CD4-positive, alpha-beta T cell (primary cell): ENCODE measurements at regions not wholly inside any gene's neighbourhood (a gene's known extent, or its start where the extent isn't known, plus 50 kb on each side); places are given as distances from the start of the nearest gene placed in this dataset.

Experiments
- ATAC-seq: fragments of 200-7000 bp; cut with Tn5 transposase; one replicate; pipeline ENCODE4 v1.10.0; 2022; ENCODE audit warnings: mild to moderate bottlenecking; ENCODE audit not compliant: poor library complexity
- CTCF ChIA-PET: fragments of 350-600 bp; sonication (Branson Sonifier 250); formaldehyde crosslinking; loops from one replicate; lab custom pipeline; 2021; ENCODE audit warnings: antibody characterized with exemption, inconsistent platforms; lab: Charles Lee
- POLR2A ChIA-PET: fragments of 350-600 bp; sonication (Branson Sonifier 250); formaldehyde crosslinking; loops from one replicate; lab custom pipeline; 2021; ENCODE audit warnings: antibody characterized with exemption, inconsistent platforms; lab: Charles Lee
- DNase-seq, 14 experiments: peaks; one replicate each; pipeline ENCODE4 v3.0.0-alpha.2; 2013 to 2020; ENCODE audit warnings: mixed read lengths in 2 of 14
- H3K27ac ChIP-seq, 2 donors: one replicate each; pipeline versions ENCODE4 v1.5.1 to v1.7.0; 2013; ENCODE audit warnings: low read length in 2 of 2, low read depth in 1 of 2, mild to moderate bottlenecking in 1 of 2
- H3K27me3 ChIP-seq, 2 experiments: 1 replicate in 1 of 2; 2 replicates in 1 of 2; pipeline versions ENCODE4 v1.6.1 to v1.7.0; 2013; ENCODE audit warnings: low read length in 2 of 2, control low read depth in 1 of 2, mild to moderate bottlenecking in 1 of 2, moderate library complexity in 1 of 2; ENCODE audit not compliant: insufficient read depth in 2 of 2, control insufficient read depth in 1 of 2
- H3K36me3 ChIP-seq: one replicate; pipeline ENCODE4 v1.6.1; 2013; ENCODE audit warnings: low read length, control low read depth; ENCODE audit not compliant: insufficient read depth
- H3K4me1 ChIP-seq: one replicate; pipeline ENCODE4 v1.6.1; 2013; ENCODE audit warnings: low read length, control low read depth; ENCODE audit not compliant: insufficient read depth
- H3K4me3 ChIP-seq: one replicate; pipeline ENCODE4 v1.5.1; 2013; ENCODE audit warnings: mild to moderate bottlenecking, low read length, moderate library complexity
- H3K9me3 ChIP-seq, 2 experiments: 1 replicate in 1 of 2; 2 replicates in 1 of 2; pipeline versions ENCODE4 v1.6.1 to v1.7.0; 2013; ENCODE audit warnings: low read length in 2 of 2, mild to moderate bottlenecking in 2 of 2, control low read depth in 1 of 2, moderate library complexity in 1 of 2; ENCODE audit not compliant: control insufficient read depth in 1 of 2, insufficient read depth in 1 of 2
- H3K27ac Mint-ChIP-seq: one replicate; pipeline ENCODE4 v1.8.0; 2020; ENCODE audit warnings: mixed read lengths
- H3K27me3 Mint-ChIP-seq: one replicate; pipeline ENCODE4 v1.8.0; 2021; ENCODE audit warnings: mixed read lengths
- H3K36me3 Mint-ChIP-seq: one replicate; pipeline ENCODE4 v1.8.0; 2021; ENCODE audit warnings: low read depth, mixed read lengths
- H3K4me1 Mint-ChIP-seq: one replicate; pipeline ENCODE4 v1.8.0; 2021; ENCODE audit warnings: low read depth, mixed read lengths
- H3K4me3 Mint-ChIP-seq: one replicate; pipeline ENCODE4 v1.8.0; 2020; ENCODE audit warnings: mild to moderate bottlenecking, mixed read lengths
- H3K9me3 Mint-ChIP-seq: one replicate; pipeline ENCODE4 v1.8.0; 2020; ENCODE audit warnings: mixed read lengths
- CTCF ChIP-seq: fragments of 200-600 bp; IDR thresholded peaks from one replicate; pipeline ENCODE4 v1.8.0; 2022; ENCODE audit warnings: antibody characterized with exemption, mild to moderate bottlenecking
- intact Hi-C, 2 experiments: fragments of 100-400 bp; cut with DNase I in 1 of 2; cut with micrococcal nuclease in 1 of 2; formaldehyde crosslinking; loops; one replicate each; pipeline versions ENCODE4 v1.15.1 to v1.9.0; 2023 to 2025; cut with DNase I, micrococcal nuclease

GRCh38 chrX:45400027-45400779, 199.5 kb upstream of the DIPK2B start:
- intact Hi-C loops: no loop called here
- Mint-ChIP-seq H3K4me1 (peaks cover 6% of the 10 kb centered on the region), H3K36me3 (no peaks in the 10 kb centered on the region), H3K4me3 (no peak overlapping the region), H3K27ac (no peak overlapping the region), H3K9me3 (no peaks in the 10 kb centered on the region), H3K27me3 (no peaks in the 10 kb centered on the region)
- ATAC-seq: no peak
- TF ChIP-seq CTCF: no peak
- H3K36me3 ChIP-seq: no peaks in the 10 kb centered on the region
- H3K4me1 ChIP-seq: no peaks in the 10 kb centered on the region
- ChIA-PET CTCF (no interaction called here), POLR2A (no interaction called here)
- H3K4me3 ChIP-seq: no peak overlapping the region
- DNase-seq: no peak
- H3K27ac ChIP-seq: no peak overlapping the region
- no peaks in the 10 kb centered on the region for H3K27me3 ChIP-seq
- peaks cover 5 to 8% of the 10 kb centered on the region in 2 experiments for H3K9me3 ChIP-seq

DNA sequence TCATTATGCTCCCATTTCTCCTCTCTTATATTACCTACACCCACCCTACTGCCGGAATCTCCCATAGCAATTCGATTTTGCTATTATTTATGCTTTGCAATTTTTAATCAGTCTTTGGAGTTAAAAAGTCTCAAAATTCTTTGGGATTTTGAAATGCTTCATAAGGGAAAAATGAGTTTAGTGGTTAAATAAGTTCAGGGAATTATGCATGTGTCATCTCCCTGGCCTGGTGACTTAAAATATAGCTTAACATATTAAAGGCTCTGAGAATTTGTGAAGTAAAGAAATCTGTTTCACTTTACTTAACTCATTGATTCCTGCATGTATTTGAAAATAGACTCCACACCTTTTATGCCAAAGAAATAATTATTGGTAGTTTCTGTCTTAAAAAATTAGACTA, 185.1 kb upstream of the DIPK2B start:
- Histone ChIP-seq H3K4me3 (no peak overlapping the region), H3K27ac (no peak overlapping the region), H3K27me3 (no peaks in the 10 kb centered on the region), H3K4me1 (no peaks in the 10 kb centered on the region), H3K36me3 (no peaks in the 10 kb centered on the region), H3K9me3 (peaks cover 0 to 11% of the 10 kb centered on the region in 2 experiments)
- DNase-seq: no peak
- TF ChIP-seq CTCF: no peak
- no peaks in the 10 kb centered on the region for H3K27me3 Mint-ChIP-seq
- H3K4me1 Mint-ChIP-seq: no peaks in the 10 kb centered on the region
- CTCF ChIA-PET: no interaction called here
- POLR2A ChIA-PET: no interaction called here
- no peaks in the 10 kb centered on the region for H3K36me3 Mint-ChIP-seq
- intact Hi-C loops: no loop called here
- no peak overlapping the region for H3K4me3 Mint-ChIP-seq
- no peak for ATAC-seq
- H3K9me3 Mint-ChIP-seq: no peaks in the 10 kb centered on the region
- no peak overlapping the region for H3K27ac Mint-ChIP-seq

DNA sequence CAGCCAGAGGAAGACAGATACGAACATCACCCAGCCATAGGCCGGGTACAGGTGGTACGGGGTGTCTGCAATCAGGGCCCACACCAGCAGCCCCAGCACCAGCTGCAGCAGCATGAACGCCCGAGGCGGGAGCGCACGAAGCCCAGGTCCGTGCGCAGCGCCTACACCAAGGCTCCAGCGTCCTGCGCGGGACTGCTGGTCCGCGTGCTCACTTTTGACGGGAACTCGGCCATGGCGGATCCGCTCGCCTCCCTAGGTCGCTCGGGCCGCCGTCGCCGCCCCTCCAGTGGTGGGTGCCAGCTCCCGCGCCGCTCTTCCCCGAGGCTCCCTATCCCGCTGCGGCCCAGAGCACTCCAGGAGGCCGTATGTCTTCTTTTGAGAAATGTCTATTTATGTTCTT, 181.2 kb upstream of the DIPK2B start:
- intact Hi-C loops: no loop called here
- ChIA-PET POLR2A (no interaction called here), CTCF (no interaction called here)
- Histone ChIP-seq H3K36me3 (no peaks in the 10 kb centered on the region), H3K27me3 (no peaks in the 10 kb centered on the region), H3K9me3 (peaks cover 0 to 11% of the 10 kb centered on the region in 2 experiments), H3K27ac (no peak overlapping the region), H3K4me1 (no peaks in the 10 kb centered on the region), H3K4me3 (no peak overlapping the region)
- H3K27ac Mint-ChIP-seq: no peak overlapping the region
- no peaks in the 10 kb centered on the region for H3K9me3 Mint-ChIP-seq
- H3K4me1 Mint-ChIP-seq: no peaks in the 10 kb centered on the region
- TF ChIP-seq CTCF: no peak
- no peak for DNase-seq
- ATAC-seq: no peak
- H3K36me3 Mint-ChIP-seq: no peaks in the 10 kb centered on the region
- no peaks in the 10 kb centered on the region for H3K27me3 Mint-ChIP-seq
- no peak overlapping the region for H3K4me3 Mint-ChIP-seq
